Spleen (tissue), 11 donors: ENCODE measurements at regions not wholly inside any gene's neighbourhood (a gene's known extent, or its start where the extent isn't known, plus 50 kb on each side); places are given as distances from the start of the nearest gene placed in this dataset.

Source experiments
- DNase-seq: peaks from one replicate; pipeline ENCODE4 v3.0.0-alpha.2; 2020
- H3K27ac ChIP-seq, 8 donors: fragments of 200-600 bp; sonication (generic) in 7 of 8; 1 replicate in 4 of 8; 2 replicates in 4 of 8; pipeline versions ENCODE4 v1.5.0 to v1.8.0; 2016 to 2021; ENCODE audit warnings: inconsistent platforms in 4 of 8, mild to moderate bottlenecking in 4 of 8, moderate library complexity in 1 of 8
- H3K27me3 ChIP-seq, 7 donors: fragments of 200-600 bp; sonication (generic) in 6 of 7; replicated peaks in 1 of 7; 1 replicate in 4 of 7; 2 replicates in 3 of 7; pipeline versions ENCODE4 v1.5.0 to v1.8.0; 2016 to 2021; ENCODE audit warnings: inconsistent platforms in 3 of 7, mild to moderate bottlenecking in 1 of 7
- H3K36me3 ChIP-seq, 6 donors: fragments of 200-600 bp; sonication (generic) in 5 of 6; 1 replicate in 4 of 6; 2 replicates in 2 of 6; pipeline versions ENCODE4 v1.5.0 to v1.8.0; 2016 to 2021; ENCODE audit warnings: inconsistent platforms in 2 of 6
- H3K4me1 ChIP-seq, 6 donors: fragments of 200-600 bp; sonication (generic) in 5 of 6; 1 replicate in 3 of 6; 2 replicates in 3 of 6; pipeline versions ENCODE4 v1.5.0 to v1.8.0; 2016 to 2021; ENCODE audit warnings: inconsistent platforms in 3 of 6
- H3K4me3 ChIP-seq, 8 donors: fragments of 200-600 bp; sonication (generic) in 7 of 8; 1 replicate in 4 of 8; 2 replicates in 4 of 8; pipeline versions ENCODE4 v1.5.0 to v1.8.0; 2016 to 2021; ENCODE audit warnings: inconsistent platforms in 4 of 8, mild to moderate bottlenecking in 4 of 8, moderate library complexity in 2 of 8
- H3K9me3 ChIP-seq, 8 donors: fragments of 200-600 bp; sonication (generic) in 7 of 8; 1 replicate in 4 of 8; 2 replicates in 4 of 8; pipeline versions ENCODE4 v1.5.0 to v1.8.0; 2016 to 2021; ENCODE audit warnings: inconsistent platforms in 4 of 8
- POLR2A ChIP-seq, 3 donors: fragments of 450-650 bp; IDR thresholded peaks; one replicate each; pipeline ENCODE4 v1.5.1; 2017; ENCODE audit warnings: antibody characterized with exemption in 3 of 3, mild to moderate bottlenecking in 1 of 3
- POLR2AphosphoS5 ChIP-seq, 3 donors: sonication (generic); formaldehyde crosslinking; IDR thresholded peaks; one replicate each; pipeline ENCODE4 v1.5.1; 2017; ENCODE audit warnings: antibody characterized with exemption in 3 of 3
- WGBS, 5 donors: extraction: QIAGEN DNeasy Blood & Tissue Kit in 3 of 5; methylation state at CpG; one replicate each; pipeline versions ENCODE4 v1.1.5 to v1.1.7; 2013 to 2018; 5-methylcytosine and 5-hydroxymethylcytosine counted together
- intact Hi-C: fragments of 100-400 bp; cut with DNase I; formaldehyde crosslinking; loops from one replicate; pipeline ENCODE4 v1.15.0; 2023; ENCODE audit warnings: low total_unique reads
- TF ChIP-seq, protein P1 (sequence below), 11 experiments: fragments of 200-600 bp in 7 of 11; fragments of 450-650 bp in 4 of 11; sonication (generic) in 4 of 11; IDR thresholded peaks in 8 of 11; conservative IDR thresholded peaks in 3 of 11; 1 replicate in 7 of 11; 2 replicates in 4 of 11; pipeline versions ENCODE4 v1.4.0 to v1.8.0; 2016 to 2021; ENCODE audit warnings: antibody characterized with exemption in 11 of 11, inconsistent platforms in 4 of 11, mild to moderate bottlenecking in 1 of 11
- donor health status: healthy with polysubstance abuse.
- donor health status: DM: no; HTN: no; CAD: no; lungs with moderate emphysema.
- donor health status: DM: no; HTN: no; CAD: no.
- donor health status: Bipolar disorder and iron deficiency.
- donor health status: healthy.
- donor health status: DM: no; HTN: no; CAD: no.
- donor health status: DM: yes; HTN: yes; CAD: no.

DNA sequence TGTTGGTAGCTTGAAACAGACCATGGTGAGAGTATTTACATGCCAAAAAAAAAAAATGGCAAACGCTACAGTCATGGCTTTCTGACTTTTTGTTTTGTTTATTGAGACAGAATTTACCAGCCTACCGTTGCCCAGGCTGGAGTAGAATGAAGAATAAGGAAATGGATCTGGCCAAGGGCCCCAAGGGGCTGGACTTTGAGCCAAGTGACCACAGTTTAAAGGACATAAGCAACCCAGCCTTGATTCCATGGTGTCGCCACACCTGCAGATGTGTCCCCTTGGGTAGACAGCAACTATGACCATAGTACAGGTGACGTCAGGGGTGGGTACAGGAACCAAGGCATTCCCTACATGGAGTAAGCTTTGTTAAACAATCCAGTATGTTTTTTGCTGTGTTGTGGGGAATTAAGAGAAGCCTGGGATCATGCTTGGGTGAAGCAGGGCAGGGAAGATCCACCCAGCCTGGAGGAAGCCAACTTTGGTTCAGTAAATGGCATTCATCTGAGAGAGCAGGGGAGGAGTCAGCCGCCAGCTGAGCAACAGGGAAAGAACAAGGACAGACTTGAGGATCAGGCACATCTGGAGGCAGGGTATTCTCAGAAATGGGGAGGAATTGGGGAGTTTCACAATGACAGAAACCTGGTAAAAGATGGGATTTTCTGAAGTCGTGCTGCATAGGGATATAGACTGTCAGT lies 110.3 kb upstream of the SH3BP4 start:
- DNase-seq = no peak
- Histone ChIP-seq H3K27me3 (no peaks in the 10 kb centered on the region), H3K9me3 (no peaks in the 10 kb centered on the region), H3K36me3 (no peaks in the 10 kb centered on the region), H3K27ac (no peak overlapping the region), H3K4me3 (no peak overlapping the region), H3K4me1 (peaks cover 0 to 5% (median 0%) of the 10 kb centered on the region in 6 donors)
- intact Hi-C loops = no loop called here
- TF ChIP-seq POLR2A (IDR thresholded peaks at IDR 0.05) (no peak), POLR2AphosphoS5 (IDR thresholded peaks at IDR 0.05) (no peak)
- TF ChIP-seq, protein P1, sequence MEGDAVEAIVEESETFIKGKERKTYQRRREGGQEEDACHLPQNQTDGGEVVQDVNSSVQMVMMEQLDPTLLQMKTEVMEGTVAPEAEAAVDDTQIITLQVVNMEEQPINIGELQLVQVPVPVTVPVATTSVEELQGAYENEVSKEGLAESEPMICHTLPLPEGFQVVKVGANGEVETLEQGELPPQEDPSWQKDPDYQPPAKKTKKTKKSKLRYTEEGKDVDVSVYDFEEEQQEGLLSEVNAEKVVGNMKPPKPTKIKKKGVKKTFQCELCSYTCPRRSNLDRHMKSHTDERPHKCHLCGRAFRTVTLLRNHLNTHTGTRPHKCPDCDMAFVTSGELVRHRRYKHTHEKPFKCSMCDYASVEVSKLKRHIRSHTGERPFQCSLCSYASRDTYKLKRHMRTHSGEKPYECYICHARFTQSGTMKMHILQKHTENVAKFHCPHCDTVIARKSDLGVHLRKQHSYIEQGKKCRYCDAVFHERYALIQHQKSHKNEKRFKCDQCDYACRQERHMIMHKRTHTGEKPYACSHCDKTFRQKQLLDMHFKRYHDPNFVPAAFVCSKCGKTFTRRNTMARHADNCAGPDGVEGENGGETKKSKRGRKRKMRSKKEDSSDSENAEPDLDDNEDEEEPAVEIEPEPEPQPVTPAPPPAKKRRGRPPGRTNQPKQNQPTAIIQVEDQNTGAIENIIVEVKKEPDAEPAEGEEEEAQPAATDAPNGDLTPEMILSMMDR (IDR thresholded peaks at IDR 0.05 in 8 of 11, conservative IDR thresholded peaks at IDR 0.05 in 3 of 11) = no peak
- 70 to 81% (median 72%) methylated on average over 6 of the region's 6 CpGs for WGBS, 5 donors

DNA sequence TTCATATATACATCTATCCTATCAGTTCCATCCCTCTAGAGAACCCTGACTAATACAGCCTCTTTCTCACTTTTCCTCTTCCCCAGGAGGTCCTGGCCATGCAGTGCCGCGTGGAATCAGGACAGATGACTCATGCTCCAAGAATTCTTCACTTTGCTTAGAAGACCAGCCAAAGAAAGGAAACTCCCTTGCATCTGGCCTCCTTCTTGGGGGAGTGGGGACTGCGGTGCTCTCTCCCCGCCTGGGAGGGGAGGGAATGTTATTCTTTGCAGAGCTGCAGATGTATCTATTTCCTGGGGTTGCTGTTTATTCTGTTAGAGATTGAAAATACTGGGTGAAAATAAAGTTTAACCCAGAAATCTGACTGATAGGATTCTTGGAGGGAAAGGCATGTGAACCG lies 111.5 kb upstream of the SH3BP4 start:
- 64 to 85% (median 71%) methylated on average over 5 of the region's 5 CpGs for WGBS, 5 donors
- H3K27ac ChIP-seq = peak overlapping the region in 1 of 8 donors; percentile 8
- no peaks in the 10 kb centered on the region for H3K27me3 ChIP-seq
- intact Hi-C loops = no loop called here
- DNase-seq = no peak
- H3K4me3 ChIP-seq = no peak overlapping the region
- peaks cover 0 to 10% (median 0%) of the 10 kb centered on the region in 6 donors for H3K4me1 ChIP-seq
- H3K36me3 ChIP-seq = no peaks in the 10 kb centered on the region
- TF ChIP-seq, protein P1 (IDR thresholded peaks at IDR 0.05 in 8 of 11, conservative IDR thresholded peaks at IDR 0.05 in 3 of 11) = no peak
- TF ChIP-seq POLR2AphosphoS5 (IDR thresholded peaks at IDR 0.05) = no peak
- no peak for TF ChIP-seq POLR2A (IDR thresholded peaks at IDR 0.05)
- H3K9me3 ChIP-seq = no peaks in the 10 kb centered on the region

- H3K4me1 ChIP-seq = peaks cover 0 to 10% (median 0%) of the 10 kb centered on the region in 6 donors
- no peak for DNase-seq
- H3K4me3 ChIP-seq = no peak overlapping the region
- intact Hi-C loops = no loop called here
- H3K36me3 ChIP-seq = no peaks in the 10 kb centered on the region
- H3K27me3 ChIP-seq = no peaks in the 10 kb centered on the region
- 62 to 92% (median 75%) methylated on average over 4 of the region's 4 CpGs for WGBS, 5 donors
- no peaks in the 10 kb centered on the region for H3K9me3 ChIP-seq
- TF ChIP-seq, protein P1 (IDR thresholded peaks at IDR 0.05 in 8 of 11, conservative IDR thresholded peaks at IDR 0.05 in 3 of 11) = no peak
- TF ChIP-seq POLR2A (IDR thresholded peaks at IDR 0.05) = no peak
- no peak for TF ChIP-seq POLR2AphosphoS5 (IDR thresholded peaks at IDR 0.05)
- no peak overlapping the region for H3K27ac ChIP-seq
Measured at GRCh38 chr2:234839285-234839684, 112.5 kb upstream of the SH3BP4 start.

DNA sequence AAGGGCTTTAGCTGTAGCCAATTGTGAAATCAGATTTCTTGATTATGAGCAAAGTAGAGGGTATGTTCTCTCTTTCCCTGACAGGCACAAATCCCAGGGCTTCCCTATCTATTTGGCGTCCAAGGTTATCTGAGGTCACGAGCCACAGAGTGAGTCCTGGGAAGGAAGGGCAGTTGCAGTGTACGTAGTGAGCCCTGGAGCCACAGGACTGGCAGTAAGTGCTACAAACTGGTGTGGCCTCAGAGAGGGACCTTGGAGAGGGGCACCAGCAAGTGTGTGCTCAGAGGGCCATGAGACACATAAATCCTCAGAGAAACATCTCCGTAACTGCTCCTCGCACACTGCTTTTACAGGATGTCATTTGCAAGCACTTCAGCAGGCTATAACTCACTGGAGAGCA lies 115.5 kb upstream of the SH3BP4 start:
- Histone ChIP-seq H3K27me3 (no peaks in the 10 kb centered on the region), H3K27ac (peak overlapping the region in 5 of 8 donors; percentile 5 to 45 (median 15)), H3K36me3 (no peaks in the 10 kb centered on the region), H3K4me3 (no peak overlapping the region), H3K9me3 (no peaks in the 10 kb centered on the region), H3K4me1 (peaks cover 0 to 10% (median 0%) of the 10 kb centered on the region in 6 donors)
- intact Hi-C loops = no loop called here
- TF ChIP-seq POLR2AphosphoS5 (IDR thresholded peaks at IDR 0.05) (no peak), POLR2A (IDR thresholded peaks at IDR 0.05) (no peak)
- TF ChIP-seq, protein P1 (IDR thresholded peaks at IDR 0.05 in 8 of 11, conservative IDR thresholded peaks at IDR 0.05 in 3 of 11) = no peak
- DNase-seq = no peak
- 55 to 79% (median 60%) methylated on average over 5 of the region's 5 CpGs for WGBS, 5 donors
